NCI-H1694 (cell line): ENCODE measurements at regions not wholly inside any gene's neighbourhood (a gene's known extent, or its start where the extent isn't known, plus 50 kb on each side); places are given as distances from the start of the nearest gene placed in this dataset.

Experiments
- DNase-seq: peaks from one replicate; lab custom pipeline; 2025; lab: John Stamatoyannopoulos, UW

DNA sequence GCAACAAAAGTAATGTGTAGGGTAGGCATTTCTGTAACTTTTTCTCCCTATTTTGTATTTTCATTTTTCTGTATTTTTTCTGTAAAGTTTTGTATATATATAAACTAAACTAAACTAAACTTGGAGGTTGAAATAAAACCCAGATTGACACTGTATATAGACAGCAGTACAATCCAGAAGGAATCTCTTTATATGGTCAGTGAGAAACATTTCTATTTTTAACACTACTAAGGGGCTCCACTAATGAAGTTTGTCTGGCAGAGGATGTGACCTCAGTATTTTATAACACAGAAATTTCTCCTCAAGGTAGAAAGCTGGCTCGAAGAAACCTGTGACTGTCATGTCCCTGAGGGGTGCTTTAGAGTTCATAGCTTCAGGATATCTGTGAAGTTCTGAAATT is 959.2 kb downstream of the ADGRL3 start:
- no peak for DNase-seq

DNA sequence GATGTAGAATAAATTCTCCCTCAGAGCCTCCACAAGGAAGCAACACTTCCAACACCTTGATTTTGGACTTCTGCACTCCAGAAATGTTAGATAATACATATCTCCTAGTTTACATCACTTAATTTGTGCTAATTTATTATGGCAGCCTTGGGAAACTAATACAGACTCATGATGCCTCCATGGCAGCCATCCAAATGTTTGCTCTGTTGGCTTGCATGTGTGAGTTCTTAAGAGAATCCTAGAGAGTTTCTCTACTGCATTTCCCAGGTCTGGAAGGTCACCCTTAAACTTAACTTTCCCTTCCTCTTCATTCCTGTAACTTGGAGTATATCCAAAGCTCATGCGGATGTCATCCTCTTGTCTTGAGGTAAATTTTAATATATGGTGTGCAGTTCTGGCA is 956.1 kb downstream of the ADGRL3 start:
- DNase-seq, result no peak

DNA sequence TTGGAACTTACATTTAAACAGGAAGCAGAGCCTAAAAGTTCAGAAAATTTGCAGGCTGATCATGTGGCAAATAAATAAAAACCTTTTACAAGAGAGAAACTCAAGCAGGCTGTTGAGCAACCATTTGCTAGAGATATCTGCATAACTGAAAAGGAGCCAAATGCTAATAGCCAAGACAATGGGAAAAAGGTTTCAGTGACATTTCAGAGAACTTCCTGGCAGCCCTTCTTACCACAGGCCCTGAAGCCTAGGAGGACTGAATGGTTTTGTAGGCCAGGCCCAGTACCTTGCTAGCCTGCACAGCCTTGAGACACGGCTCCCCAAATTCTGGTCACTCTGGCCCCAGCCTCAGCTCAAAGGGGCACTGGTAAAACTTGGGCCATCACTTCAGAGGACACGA is 945.1 kb downstream of the ADGRL3 start:
- DNase-seq, result no peak

DNA sequence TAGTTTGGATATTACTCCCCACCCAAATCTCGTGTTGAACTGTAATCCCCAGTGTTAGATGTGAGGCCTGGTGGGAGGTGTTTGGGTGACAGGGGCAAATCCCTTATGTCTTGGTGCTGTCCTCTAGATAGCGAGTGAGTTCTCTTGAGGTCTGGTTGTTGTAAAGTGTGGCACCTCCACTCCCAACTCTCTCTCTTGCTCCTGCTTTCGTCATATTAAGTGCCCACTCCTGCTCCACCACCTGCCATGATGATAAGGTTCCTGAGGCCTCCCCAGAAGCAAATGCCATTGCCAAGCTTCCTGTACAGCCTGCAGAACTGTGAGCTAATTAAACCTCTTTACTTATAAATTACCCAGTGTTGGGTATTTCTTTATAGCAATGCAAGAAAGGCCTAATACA is 944.3 kb downstream of the ADGRL3 start:
- DNase-seq, result no peak

DNA sequence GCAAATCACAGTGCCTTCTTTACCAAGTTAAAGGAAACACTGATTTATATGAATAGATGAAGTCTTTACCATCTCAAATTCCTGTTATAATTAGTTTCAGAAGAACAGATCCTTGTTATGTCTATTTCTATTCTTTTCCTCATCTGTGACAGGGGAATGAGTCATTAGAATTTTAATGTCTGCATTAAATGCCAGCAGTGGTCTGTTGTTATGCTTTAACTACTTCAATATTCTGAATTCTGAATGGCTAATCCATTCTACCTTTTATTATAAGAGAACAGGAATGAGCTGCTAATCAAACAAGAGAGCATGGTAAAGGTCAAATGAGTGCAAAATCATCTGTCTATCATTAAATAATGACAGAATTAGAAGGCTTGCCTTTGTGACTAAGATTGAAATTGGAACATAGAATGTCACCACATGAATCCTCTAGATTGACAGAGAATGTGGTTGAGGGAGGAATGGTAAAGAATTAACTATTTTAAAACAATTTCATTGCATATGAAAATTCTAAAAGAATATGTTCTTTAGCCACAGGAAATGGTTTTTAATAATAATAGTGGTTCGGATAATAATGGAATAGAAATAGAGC is 935.5 kb downstream of the ADGRL3 start:
- no peak for DNase-seq

DNA sequence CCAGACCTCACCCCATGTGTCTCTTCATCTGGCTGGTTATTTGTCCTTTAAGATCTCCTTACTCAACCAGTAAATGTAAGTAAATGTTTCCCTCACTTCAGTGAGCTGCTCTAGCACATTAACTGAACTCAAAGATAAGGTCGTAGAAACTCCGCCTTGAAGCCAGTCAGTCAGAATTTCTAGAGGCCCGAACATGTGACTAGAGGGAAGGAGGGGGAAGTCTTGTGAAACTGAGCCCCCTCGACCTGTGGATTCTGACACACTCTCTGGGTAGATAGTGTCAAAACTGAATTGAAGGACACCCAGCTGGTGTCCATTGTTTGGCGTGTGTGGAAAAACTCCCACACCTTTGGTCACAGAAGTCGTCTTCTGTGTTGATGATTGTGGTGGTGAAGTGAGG is 933.9 kb downstream of the ADGRL3 start:
- no peak for DNase-seq

DNA sequence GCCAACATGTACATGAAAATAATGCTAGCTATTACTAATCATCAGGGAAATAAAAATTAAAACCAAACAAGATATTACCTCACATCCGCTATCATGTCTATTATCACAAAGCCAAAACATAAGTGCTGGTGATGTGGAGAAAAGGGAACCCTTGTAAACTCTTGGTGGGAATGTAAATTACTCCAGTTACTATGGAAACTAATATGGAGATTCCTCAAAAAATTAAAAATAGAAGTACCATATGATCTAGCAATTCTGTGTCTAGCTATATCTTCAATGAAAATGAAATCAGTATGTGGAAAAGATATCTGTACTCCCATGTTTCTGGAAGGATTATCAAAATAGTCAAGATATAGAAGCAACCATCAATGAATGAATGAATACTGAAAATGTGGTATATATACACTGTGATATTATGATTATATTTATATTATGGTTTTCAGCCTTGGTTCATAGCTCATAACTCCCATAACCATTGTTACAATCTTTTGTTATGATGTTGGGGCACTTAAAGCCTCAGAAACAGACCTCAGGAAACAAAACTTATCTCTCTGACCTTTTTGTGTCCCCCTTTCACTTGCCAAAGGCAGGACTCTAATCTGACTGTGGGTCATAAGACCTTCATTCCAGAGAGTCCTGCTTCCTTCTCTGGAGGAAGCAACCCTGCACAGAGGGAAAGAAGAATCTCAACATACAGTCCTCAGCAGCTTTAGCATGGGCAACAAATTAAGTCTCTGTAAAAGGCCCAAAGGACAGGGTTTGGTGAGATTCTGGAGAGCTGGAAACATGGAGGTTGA is 933.2 kb downstream of the ADGRL3 start:
- DNase-seq, result no peak

DNA sequence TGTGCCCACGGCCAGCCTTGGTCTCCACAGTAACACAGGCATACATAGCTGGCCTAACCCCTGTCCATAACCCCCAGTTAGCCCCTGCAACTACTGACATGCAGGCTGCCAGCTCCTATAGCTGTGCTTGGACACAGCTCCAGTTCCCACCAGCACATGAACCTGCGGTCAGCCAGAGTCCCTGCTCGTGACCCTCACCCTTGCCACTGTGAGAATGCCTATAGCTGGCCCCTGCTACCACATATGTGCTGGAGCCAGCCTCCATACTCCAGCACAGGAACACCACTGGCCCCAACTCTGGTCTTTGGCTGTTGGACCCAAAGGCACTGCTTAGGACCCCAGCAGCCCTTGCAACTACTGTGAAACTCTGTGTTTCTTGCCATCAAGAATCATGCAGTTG is 930.9 kb downstream of the ADGRL3 start:
- no peak for DNase-seq

DNA sequence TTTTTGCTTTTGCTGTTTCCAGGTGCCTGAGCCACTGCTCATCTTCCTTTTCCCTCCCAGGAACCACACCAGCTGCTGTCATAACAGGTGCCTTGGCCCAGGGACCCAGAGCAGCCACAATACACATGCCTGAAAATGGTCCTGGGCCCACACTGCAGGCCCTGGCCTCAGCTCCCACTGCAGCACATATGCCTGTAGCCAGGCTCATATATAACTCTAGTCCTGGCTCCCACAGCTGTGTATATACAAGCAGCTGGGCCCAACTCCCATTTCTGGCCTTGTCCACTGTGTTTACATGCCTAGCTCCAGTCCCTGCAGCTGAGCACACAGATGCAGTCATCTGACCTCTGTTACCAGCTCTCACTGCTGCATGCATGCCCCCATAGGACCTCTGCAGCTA is 930.5 kb downstream of the ADGRL3 start:
- DNase-seq, result no peak

DNA sequence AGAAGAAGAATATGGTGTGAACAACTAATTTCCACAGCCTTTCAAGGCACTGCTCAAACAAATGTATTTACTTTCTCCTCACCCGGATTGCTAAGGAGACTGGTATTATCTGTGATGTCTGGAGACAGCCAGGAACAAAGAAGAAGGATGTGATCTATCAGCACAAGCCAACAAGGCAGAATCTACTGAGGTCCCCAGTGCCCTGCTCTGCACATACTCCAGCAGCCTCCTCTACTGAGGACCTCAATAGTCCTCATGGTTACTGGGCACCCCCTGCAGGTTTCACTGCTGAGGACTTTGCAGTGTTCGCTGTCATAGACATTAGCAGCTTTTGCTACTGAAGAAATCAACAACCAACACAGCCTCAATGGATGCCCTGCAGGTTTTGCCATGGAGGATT is 930.1 kb downstream of the ADGRL3 start:
- DNase-seq, result no peak
